NCI-H146 treated with DMSO at 0.1 percent for 48 hours (cell line): ENCODE measurements at regions not wholly inside any gene's neighbourhood (a gene's known extent, or its start where the extent isn't known, plus 50 kb on each side); places are given as distances from the start of the nearest gene placed in this dataset.
"Not testable (repeated sequence)": the region's sequence is repeated elsewhere in the genome, so short reads cannot be mapped to it uniquely, and the experiment has no call there.

Source experiments
- DNase-seq: peaks from one replicate; lab custom pipeline; 2025; ENCODE audit not compliant: unreplicated experiment; lab: John Stamatoyannopoulos, UW

GRCh38 chr6:27593200-27593818 lies 120.4 kb upstream of the ZNF184 start:
- no peak for DNase-seq

- DNase-seq: peak; percentile 75
Observed at GRCh38 chr6:27592481-27593199, 119.7 kb upstream of the ZNF184 start.

GRCh38 chr6:27591699-27592480 lies 119.0 kb upstream of the ZNF184 start:
- DNase-seq: no peak

- DNase-seq: not testable (repeated sequence)
Observed at GRCh38 chr6:27585316-27585715, 112.4 kb upstream of the ZNF184 start.

- no peak for DNase-seq
Observed at GRCh38 chr6:27584326-27584725, 111.4 kb upstream of the ZNF184 start.

- DNase-seq: peak; percentile 21
Observed at GRCh38 chr6:27582928-27583725, 110.2 kb upstream of the ZNF184 start.

GRCh38 chr6:27579973-27580372 lies 107.1 kb upstream of the ZNF184 start:
- DNase-seq: no peak

GRCh38 chr6:27577922-27578321 lies 105.0 kb upstream of the ZNF184 start:
- DNase-seq: no peak

- DNase-seq: no peak
Observed at GRCh38 chr6:27575594-27576361, 102.9 kb upstream of the ZNF184 start.

GRCh38 chr6:27568226-27568897 lies 95.5 kb upstream of the ZNF184 start:
- DNase-seq: no peak

GRCh38 chr6:27565839-27566779 lies 93.2 kb upstream of the ZNF184 start:
- DNase-seq: no peak

- DNase-seq: no peak
Observed at GRCh38 chr6:27562027-27562410, 89.1 kb upstream of the ZNF184 start.

GRCh38 chr6:27558028-27558724 lies 85.3 kb upstream of the ZNF184 start:
- DNase-seq: no peak

- no peak for DNase-seq
Observed at GRCh38 chr6:27556406-27556805, 83.5 kb upstream of the ZNF184 start.

GRCh38 chr6:27553123-27553904 lies 80.4 kb upstream of the ZNF184 start:
- DNase-seq: no peak

GRCh38 chr6:27551607-27552006 lies 78.7 kb upstream of the ZNF184 start:
- no peak for DNase-seq

- no peak for DNase-seq
Observed at GRCh38 chr6:27550692-27551091, 77.8 kb upstream of the ZNF184 start.

GRCh38 chr6:27549241-27549598 lies 76.3 kb upstream of the ZNF184 start:
- DNase-seq: not testable (repeated sequence)
